ENCODE measurements at regions not wholly inside any gene's neighbourhood (a gene's known extent, or its start where the extent isn't known, plus 50 kb on each side); places are given as distances from the start of the nearest gene placed in this dataset.

DNA sequence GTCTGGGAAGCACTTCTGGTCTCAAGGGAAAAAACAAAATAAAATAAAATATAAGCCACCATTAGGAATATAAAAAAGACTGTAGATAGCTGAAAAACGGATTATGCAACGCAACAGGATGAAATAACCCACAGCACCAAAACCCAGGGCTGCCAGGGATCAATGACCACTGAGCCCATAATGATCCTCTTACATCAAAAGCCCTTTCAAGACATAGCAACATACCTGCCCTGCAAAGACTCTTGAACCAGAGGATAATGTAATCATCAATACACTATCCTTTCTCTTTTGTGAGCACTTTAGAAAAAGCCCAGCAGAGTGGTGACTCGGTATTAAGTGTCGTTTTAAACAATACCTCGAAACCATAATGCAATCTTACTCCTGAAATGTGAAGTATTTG lies 235.0 kb upstream of the SOX21 start:
- Histone ChIP-seq H3K4me3 (ENCODE audit: low read depth, low read length) (no peak overlapping the region), H3K4me1 (ENCODE audit: control insufficient read depth, insufficient read depth, low read length) (no peaks in the 10 kb centered on the region), H3K27me3 (ENCODE audit: control insufficient read depth, insufficient read depth, low read length) (peaks cover 2% of the 10 kb centered on the region), H3K27ac (ENCODE audit: low read depth, low read length) (no peak overlapping the region), H3K36me3 (ENCODE audit: control insufficient read depth, insufficient read depth, low read length) (no peaks in the 10 kb centered on the region), H3K9me3 (ENCODE audit: control insufficient read depth, insufficient read depth, low read length) (no peaks in the 10 kb centered on the region)
- 60% methylated on average over 1 of the region's 5 CpGs for WGBS (ENCODE audit: insufficient coverage)
- no peak for DNase-seq (ENCODE audit: low read depth in 4 of 6, low spot score in 6 of 6)

DNA sequence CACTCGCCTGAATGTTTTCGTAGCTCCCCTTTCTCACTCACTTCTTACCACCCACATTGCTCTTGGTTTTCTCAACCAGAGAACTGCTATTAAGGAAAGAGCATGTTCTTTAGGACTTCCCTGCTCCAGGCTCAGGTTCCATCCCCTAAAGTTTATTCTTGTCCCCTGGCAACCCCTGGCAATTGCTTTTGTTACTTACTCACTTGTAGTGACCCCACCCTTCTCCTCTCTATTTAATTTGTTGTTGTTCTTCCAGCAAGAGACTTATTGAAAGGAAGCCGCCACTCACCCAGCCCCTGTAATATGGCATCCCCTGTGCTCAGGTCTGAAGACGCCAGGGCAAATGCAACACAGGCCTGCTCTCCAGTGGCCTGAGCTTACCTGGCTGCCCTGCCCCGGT lies 233.7 kb upstream of the SOX21 start:
- H3K36me3 ChIP-seq (ENCODE audit: control insufficient read depth, insufficient read depth, low read length), result no peaks in the 10 kb centered on the region
- H3K27me3 ChIP-seq (ENCODE audit: control insufficient read depth, insufficient read depth, low read length), result no peaks in the 10 kb centered on the region
- 97% methylated on average over 4 of the region's 5 CpGs for WGBS (ENCODE audit: insufficient coverage)
- no peak for DNase-seq (ENCODE audit: low read depth in 4 of 6, low spot score in 6 of 6)
- H3K4me1 ChIP-seq (ENCODE audit: control insufficient read depth, insufficient read depth, low read length), result no peaks in the 10 kb centered on the region
- H3K4me3 ChIP-seq (ENCODE audit: low read depth, low read length), result no peak overlapping the region
- no peaks in the 10 kb centered on the region for H3K9me3 ChIP-seq (ENCODE audit: control insufficient read depth, insufficient read depth, low read length)
- H3K27ac ChIP-seq (ENCODE audit: low read depth, low read length), result no peak overlapping the region

DNA sequence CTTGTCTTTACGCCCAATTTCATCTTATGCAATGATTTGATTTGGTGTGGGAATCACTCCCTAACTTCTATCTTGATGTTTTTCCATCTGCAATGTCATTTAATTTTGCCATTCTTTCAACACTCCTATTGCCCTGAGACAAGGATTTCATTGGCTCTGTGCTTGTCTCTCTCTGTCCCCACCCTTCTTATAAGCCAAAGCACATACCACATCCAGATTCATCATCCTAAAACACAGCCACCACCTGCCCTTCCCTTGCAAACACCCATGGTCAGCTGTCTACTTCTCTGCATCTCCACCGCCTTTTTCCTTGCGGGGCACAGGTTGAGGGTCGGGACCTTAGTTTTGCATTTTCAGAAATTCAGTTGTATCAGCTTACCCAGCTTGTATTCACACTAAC lies 225.8 kb upstream of the SOX21 start:
- no peaks in the 10 kb centered on the region for H3K27me3 ChIP-seq (ENCODE audit: control insufficient read depth, insufficient read depth, low read length)
- no peaks in the 10 kb centered on the region for H3K36me3 ChIP-seq (ENCODE audit: control insufficient read depth, insufficient read depth, low read length)
- H3K4me3 ChIP-seq (ENCODE audit: low read depth, low read length), result no peak overlapping the region
- no peak for DNase-seq (ENCODE audit: low read depth in 4 of 6, low spot score in 6 of 6)
- H3K4me1 ChIP-seq (ENCODE audit: control insufficient read depth, insufficient read depth, low read length), result no peaks in the 10 kb centered on the region
- H3K27ac ChIP-seq (ENCODE audit: low read depth, low read length), result no peak overlapping the region
- H3K9me3 ChIP-seq (ENCODE audit: control insufficient read depth, insufficient read depth, low read length), result no peaks in the 10 kb centered on the region
- 100% methylated on average over 2 of the region's 4 CpGs for WGBS (ENCODE audit: insufficient coverage)

DNA sequence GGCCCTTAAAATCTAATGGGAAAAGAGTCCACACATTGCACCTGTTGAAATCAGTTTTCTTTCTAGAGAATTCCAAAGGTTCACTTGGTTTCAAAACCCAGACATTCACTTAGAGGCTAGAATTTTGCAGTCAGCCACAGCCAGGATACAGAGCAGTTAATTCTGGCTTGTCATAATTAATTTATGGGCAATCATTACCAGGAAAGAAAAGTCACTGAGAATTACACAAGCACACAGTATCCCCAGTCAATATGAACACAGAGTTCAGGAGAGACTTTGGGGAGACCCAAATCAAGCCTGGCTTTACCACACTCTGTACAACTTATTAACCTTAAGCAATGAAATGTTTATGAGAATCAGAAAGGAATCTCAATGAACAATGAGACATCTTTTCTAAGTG lies 224.3 kb upstream of the SOX21 start:
- H3K27me3 ChIP-seq (ENCODE audit: control insufficient read depth, insufficient read depth, low read length), result no peaks in the 10 kb centered on the region
- H3K9me3 ChIP-seq (ENCODE audit: control insufficient read depth, insufficient read depth, low read length), result no peaks in the 10 kb centered on the region
- H3K4me3 ChIP-seq (ENCODE audit: low read depth, low read length), result no peak overlapping the region
- no peak overlapping the region for H3K27ac ChIP-seq (ENCODE audit: low read depth, low read length)
- no peak for DNase-seq (ENCODE audit: low read depth in 4 of 6, low spot score in 6 of 6)
- H3K4me1 ChIP-seq (ENCODE audit: control insufficient read depth, insufficient read depth, low read length), result no peaks in the 10 kb centered on the region
- H3K36me3 ChIP-seq (ENCODE audit: control insufficient read depth, insufficient read depth, low read length), result no peaks in the 10 kb centered on the region

DNA sequence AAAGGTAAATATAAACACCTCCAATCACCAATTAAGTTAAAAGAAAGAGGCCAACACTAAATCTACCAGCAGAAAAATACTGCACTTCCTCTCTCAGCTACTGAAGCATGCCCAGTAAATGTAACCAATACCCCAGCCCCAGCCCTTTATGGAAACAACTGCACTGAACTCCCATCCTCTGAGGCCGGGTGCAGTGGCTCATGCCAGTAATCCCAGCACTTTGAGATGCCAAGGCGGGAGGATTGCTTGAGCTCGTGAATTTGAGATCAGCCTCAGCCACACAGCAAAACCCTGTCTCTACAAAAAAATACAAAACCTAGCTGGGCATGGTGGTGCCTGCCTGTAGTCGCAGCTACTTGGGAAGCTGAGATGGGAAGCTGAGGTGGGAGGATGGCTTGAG lies 221.6 kb upstream of the SOX21 start:
- Histone ChIP-seq H3K4me3 (ENCODE audit: low read depth, low read length) (no peak overlapping the region), H3K36me3 (ENCODE audit: control insufficient read depth, insufficient read depth, low read length) (no peaks in the 10 kb centered on the region), H3K27ac (ENCODE audit: low read depth, low read length) (no peak overlapping the region), H3K4me1 (ENCODE audit: control insufficient read depth, insufficient read depth, low read length) (no peaks in the 10 kb centered on the region), H3K27me3 (ENCODE audit: control insufficient read depth, insufficient read depth, low read length) (no peaks in the 10 kb centered on the region), H3K9me3 (ENCODE audit: control insufficient read depth, insufficient read depth, low read length) (no peaks in the 10 kb centered on the region)
- no peak for DNase-seq (ENCODE audit: low read depth in 4 of 6, low spot score in 6 of 6)
- 82% methylated on average over 3 of the region's 4 CpGs for WGBS (ENCODE audit: insufficient coverage)

DNA sequence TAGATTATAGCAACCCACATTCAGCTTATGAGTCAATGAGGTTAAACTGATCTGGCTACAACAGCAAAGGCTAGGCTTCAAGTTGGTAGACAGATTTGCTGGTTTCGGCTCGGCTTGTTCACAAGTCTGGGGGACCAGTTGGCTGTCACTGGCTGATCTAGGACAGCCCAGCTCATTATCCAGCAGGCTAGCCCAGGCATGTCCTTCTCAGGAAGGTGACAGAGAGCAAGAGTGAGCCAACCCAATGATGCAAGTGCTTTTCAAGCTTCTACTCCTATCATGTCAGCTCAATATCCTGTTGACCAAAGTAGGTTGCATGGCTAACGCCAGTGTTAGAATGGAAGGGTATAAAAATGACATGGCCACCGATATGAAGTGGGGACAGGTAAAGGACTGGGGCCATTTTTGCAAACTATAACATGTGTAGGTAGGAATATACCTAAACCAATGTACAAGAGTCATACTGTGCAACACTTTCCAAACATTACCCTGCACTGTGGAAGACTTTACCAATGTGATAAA lies 220.9 kb upstream of the SOX21 start:
- Histone ChIP-seq H3K4me1 (ENCODE audit: control insufficient read depth, insufficient read depth, low read length) (no peaks in the 10 kb centered on the region), H3K4me3 (ENCODE audit: low read depth, low read length) (no peak overlapping the region), H3K27ac (ENCODE audit: low read depth, low read length) (no peak overlapping the region), H3K36me3 (ENCODE audit: control insufficient read depth, insufficient read depth, low read length) (no peaks in the 10 kb centered on the region), H3K27me3 (ENCODE audit: control insufficient read depth, insufficient read depth, low read length) (no peaks in the 10 kb centered on the region), H3K9me3 (ENCODE audit: control insufficient read depth, insufficient read depth, low read length) (no peaks in the 10 kb centered on the region)
- 95% methylated on average over 2 of the region's 4 CpGs for WGBS (ENCODE audit: insufficient coverage)
- DNase-seq (ENCODE audit: low read depth in 4 of 6, low spot score in 6 of 6), result no peak

DNA sequence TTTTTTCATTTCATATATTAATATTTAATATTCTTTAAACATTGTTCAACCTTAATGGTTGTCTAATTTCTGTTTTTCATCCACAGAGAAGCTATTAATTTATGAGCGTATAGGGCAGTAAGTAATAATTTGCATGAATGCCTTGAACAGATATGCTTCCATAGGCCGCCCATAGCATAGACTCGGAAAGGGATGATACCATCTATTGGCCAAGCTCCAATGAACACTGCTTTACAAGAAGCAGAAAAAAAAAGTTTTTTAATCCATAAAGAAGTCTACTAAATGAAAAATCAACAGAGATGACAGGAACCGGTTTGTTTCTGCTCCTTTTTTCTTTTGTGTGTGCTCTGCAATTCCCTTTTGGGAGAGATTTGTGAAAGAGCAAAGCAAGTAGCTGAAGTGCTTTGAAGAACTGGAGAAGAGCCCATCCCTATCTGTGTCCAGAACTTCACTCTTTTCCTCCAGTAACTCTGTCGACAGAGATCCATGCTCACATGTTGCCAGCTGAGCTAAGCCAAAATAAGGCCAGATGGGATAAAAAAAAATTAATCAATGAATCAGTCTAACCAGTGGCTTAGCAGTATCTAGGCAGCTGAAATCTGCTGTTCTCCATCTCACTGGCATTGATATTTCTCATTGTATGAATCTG lies 215.9 kb upstream of the SOX21 start:
- no peak overlapping the region for H3K27ac ChIP-seq (ENCODE audit: low read depth, low read length)
- H3K36me3 ChIP-seq (ENCODE audit: control insufficient read depth, insufficient read depth, low read length), result no peaks in the 10 kb centered on the region
- no peaks in the 10 kb centered on the region for H3K27me3 ChIP-seq (ENCODE audit: control insufficient read depth, insufficient read depth, low read length)
- no peak overlapping the region for H3K4me3 ChIP-seq (ENCODE audit: low read depth, low read length)
- H3K9me3 ChIP-seq (ENCODE audit: control insufficient read depth, insufficient read depth, low read length), result no peaks in the 10 kb centered on the region
- DNase-seq (ENCODE audit: low read depth in 4 of 6, low spot score in 6 of 6), result no peak
- no CpG with 5 or more reads among the region's 5 CpGs for WGBS (ENCODE audit: insufficient coverage)
- no peaks in the 10 kb centered on the region for H3K4me1 ChIP-seq (ENCODE audit: control insufficient read depth, insufficient read depth, low read length)

DNA sequence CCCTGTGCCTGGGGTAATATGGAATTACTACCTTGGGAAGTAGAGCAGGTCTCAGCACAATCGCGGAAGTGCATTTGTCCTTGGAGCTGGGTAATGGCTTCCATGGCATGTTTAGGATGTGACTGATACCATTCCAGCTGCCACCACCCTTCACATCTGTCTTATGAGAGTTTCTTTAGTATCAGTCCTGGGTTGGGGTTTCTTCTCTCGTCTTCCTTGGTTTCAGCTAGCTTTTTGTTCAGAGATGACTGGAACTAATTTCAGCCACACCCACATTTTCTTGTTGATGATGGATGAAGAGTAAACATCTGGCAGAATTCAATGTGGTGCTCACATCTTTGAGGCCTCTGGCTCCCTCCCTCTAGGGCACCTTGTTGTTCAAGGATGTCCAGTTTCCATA lies 212.9 kb upstream of the SOX21 start:
- 90% methylated on average over 2 of the region's 3 CpGs for WGBS (ENCODE audit: insufficient coverage)
- H3K27ac ChIP-seq (ENCODE audit: low read depth, low read length), result no peak overlapping the region
- H3K27me3 ChIP-seq (ENCODE audit: control insufficient read depth, insufficient read depth, low read length), result no peaks in the 10 kb centered on the region
- H3K9me3 ChIP-seq (ENCODE audit: control insufficient read depth, insufficient read depth, low read length), result no peaks in the 10 kb centered on the region
- no peak overlapping the region for H3K4me3 ChIP-seq (ENCODE audit: low read depth, low read length)
- no peaks in the 10 kb centered on the region for H3K4me1 ChIP-seq (ENCODE audit: control insufficient read depth, insufficient read depth, low read length)
- no peaks in the 10 kb centered on the region for H3K36me3 ChIP-seq (ENCODE audit: control insufficient read depth, insufficient read depth, low read length)
- no peak for DNase-seq (ENCODE audit: low read depth in 4 of 6, low spot score in 6 of 6)

DNA sequence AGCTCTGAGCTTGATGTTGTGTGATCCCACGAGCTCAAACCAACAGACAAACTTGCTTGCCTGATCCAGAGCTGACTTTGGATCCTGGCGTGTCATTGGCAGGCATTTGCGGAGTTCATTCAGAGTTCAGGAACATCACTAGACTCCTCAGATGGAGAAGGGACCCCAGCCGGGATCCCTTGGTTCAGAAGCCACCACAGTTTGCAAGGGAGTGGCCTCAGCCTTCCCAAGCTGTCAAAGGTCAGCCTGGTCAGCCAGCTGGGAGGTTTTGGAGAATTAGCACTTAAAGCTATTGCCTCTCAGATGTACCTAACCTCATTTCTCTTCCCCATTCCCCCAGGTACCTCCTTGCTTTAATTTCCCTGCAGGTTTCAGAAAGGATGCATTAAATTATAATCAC lies 208.8 kb upstream of the SOX21 start:
- 49% methylated on average over 4 of the region's 4 CpGs for WGBS (ENCODE audit: insufficient coverage)
- no peak overlapping the region for H3K27ac ChIP-seq (ENCODE audit: low read depth, low read length)
- H3K4me1 ChIP-seq (ENCODE audit: control insufficient read depth, insufficient read depth, low read length), result no peaks in the 10 kb centered on the region
- H3K36me3 ChIP-seq (ENCODE audit: control insufficient read depth, insufficient read depth, low read length), result no peaks in the 10 kb centered on the region
- H3K4me3 ChIP-seq (ENCODE audit: low read depth, low read length), result no peak overlapping the region
- H3K27me3 ChIP-seq (ENCODE audit: control insufficient read depth, insufficient read depth, low read length), result no peaks in the 10 kb centered on the region
- H3K9me3 ChIP-seq (ENCODE audit: control insufficient read depth, insufficient read depth, low read length), result no peaks in the 10 kb centered on the region
- DNase-seq (ENCODE audit: low read depth in 4 of 6, low spot score in 6 of 6), result no peak

DNA sequence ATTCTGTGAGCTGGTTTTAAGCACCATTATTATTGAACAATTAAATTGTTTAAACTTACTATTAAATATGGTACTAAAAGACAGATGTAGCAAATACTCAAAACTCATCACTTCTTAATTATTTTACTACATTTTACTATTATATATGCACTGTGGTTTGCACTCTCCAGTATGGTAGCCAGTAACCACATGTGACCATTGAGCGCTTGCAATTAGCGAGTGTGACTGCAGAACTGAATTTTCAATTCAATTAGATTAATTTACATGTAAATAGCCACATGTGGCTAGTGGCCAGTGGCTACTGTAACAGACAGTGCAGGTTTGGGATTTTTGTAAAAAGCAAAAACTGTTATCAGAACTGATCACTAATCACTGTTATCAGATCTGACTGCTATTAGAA lies 208.2 kb upstream of the SOX21 start:
- no peaks in the 10 kb centered on the region for H3K4me1 ChIP-seq (ENCODE audit: control insufficient read depth, insufficient read depth, low read length)
- H3K9me3 ChIP-seq (ENCODE audit: control insufficient read depth, insufficient read depth, low read length), result no peaks in the 10 kb centered on the region
- WGBS (ENCODE audit: insufficient coverage), result no CpG with 5 or more reads among the region's 2 CpGs
- no peak for DNase-seq (ENCODE audit: low read depth in 4 of 6, low spot score in 6 of 6)
- no peaks in the 10 kb centered on the region for H3K36me3 ChIP-seq (ENCODE audit: control insufficient read depth, insufficient read depth, low read length)
- H3K4me3 ChIP-seq (ENCODE audit: low read depth, low read length), result no peak overlapping the region
- H3K27me3 ChIP-seq (ENCODE audit: control insufficient read depth, insufficient read depth, low read length), result no peaks in the 10 kb centered on the region
- H3K27ac ChIP-seq (ENCODE audit: low read depth, low read length), result no peak overlapping the region
